GM23338 (cell line): ENCODE measurements at regions not wholly inside any gene's neighbourhood (a gene's known extent, or its start where the extent isn't known, plus 50 kb on each side); places are given as distances from the start of the nearest gene placed in this dataset.

ENCODE experiments used
- ATAC-seq: fragments of 200-7000 bp; cut with Tn5 transposase; 3 replicates; pipeline ENCODE4 v1.9.1; 2020
- DNase-seq: peaks from one replicate; pipeline ENCODE4 v3.0.0-alpha.2; 2015; ENCODE audit warnings: low spot score
- H2AFZ ChIP-seq: fragments of 200-600 bp; sonication (generic); 2 replicates; pipeline ENCODE4 v1.8.0; 2016; ENCODE audit warnings: antibody characterized with exemption, mild to moderate bottlenecking, moderate library complexity
- H3F3A ChIP-seq: fragments of 200-600 bp; sonication (generic); replicated peaks from 2 replicates; pipeline ENCODE4 v1.8.0; 2017; ENCODE audit warnings: antibody characterized with exemption, mixed run types, low read depth
- H3K27ac ChIP-seq: fragments of 200-600 bp; sonication (generic); 2 replicates; pipeline ENCODE4 v1.6.1; 2016; ENCODE audit warnings: low read depth
- H3K27me3 ChIP-seq: fragments of 200-600 bp; sonication (generic); 2 replicates; pipeline ENCODE4 v1.8.0; 2016; ENCODE audit warnings: mild to moderate bottlenecking, mixed run types, moderate library complexity; ENCODE audit not compliant: insufficient read depth
- H3K36me3 ChIP-seq: fragments of 200-600 bp; sonication (generic); 2 replicates; pipeline ENCODE4 v1.8.0; 2016; ENCODE audit warnings: mild to moderate bottlenecking; ENCODE audit not compliant: insufficient read depth
- H3K4me1 ChIP-seq: fragments of 200-600 bp; sonication (generic); 2 replicates; pipeline ENCODE4 v1.8.0; 2016; ENCODE audit warnings: mild to moderate bottlenecking, moderate library complexity; ENCODE audit not compliant: insufficient read depth
- H3K4me2 ChIP-seq: fragments of 200-600 bp; sonication (generic); 2 replicates; pipeline ENCODE4 v1.7.1; 2017; ENCODE audit warnings: mixed run types
- H3K4me3 ChIP-seq: fragments of 200-600 bp; sonication (generic); 2 replicates; pipeline ENCODE4 v1.6.1; 2016; ENCODE audit warnings: mixed run types
- H3K79me2 ChIP-seq: fragments of 200-600 bp; sonication (generic); replicated peaks from 2 replicates; pipeline ENCODE4 v1.8.0; 2017; ENCODE audit warnings: mild to moderate bottlenecking; ENCODE audit not compliant: insufficient read depth
- H3K9me2 ChIP-seq: fragments of 200-600 bp; sonication (generic); 2 replicates; pipeline ENCODE4 v1.8.0; 2017; ENCODE audit not compliant: insufficient read depth
- H4K20me1 ChIP-seq: fragments of 200-600 bp; sonication (generic); replicated peaks from 2 replicates; pipeline ENCODE4 v1.8.0; 2017; ENCODE audit warnings: mild to moderate bottlenecking; ENCODE audit not compliant: insufficient read depth
- H3K27ac Mint-ChIP-seq: 2 replicates; pipeline ENCODE4 v1.8.0; 2020; ENCODE audit warnings: inconsistent platforms, mild to moderate bottlenecking, moderate library complexity, mixed read lengths
- H3K27me3 Mint-ChIP-seq: 3 replicates; pipeline ENCODE4 v1.8.0; 2022; ENCODE audit warnings: low read depth, mild to moderate bottlenecking, moderate library complexity, mixed read lengths, inconsistent platforms; ENCODE audit not compliant: insufficient read depth, poor library complexity
- H3K36me3 Mint-ChIP-seq: 3 replicates; pipeline ENCODE4 v1.8.0; 2021; ENCODE audit warnings: low read depth, mild to moderate bottlenecking, inconsistent platforms, moderate library complexity, mixed read lengths
- H3K4me1 Mint-ChIP-seq: 3 replicates; pipeline ENCODE4 v1.8.0; 2020; ENCODE audit warnings: mild to moderate bottlenecking, inconsistent platforms, mixed read lengths
- H3K4me3 Mint-ChIP-seq: 3 replicates; pipeline ENCODE4 v1.8.0; 2021; ENCODE audit warnings: moderate library complexity, mild to moderate bottlenecking, inconsistent platforms, mixed read lengths
- H3K9me3 Mint-ChIP-seq: 3 replicates; pipeline ENCODE4 v1.8.0; 2020; ENCODE audit warnings: moderate library complexity, mild to moderate bottlenecking, inconsistent platforms, mixed read lengths
- CREB1 ChIP-seq: fragments of 250-450 bp; sonication (Bioruptor Pico); IDR thresholded peaks from 2 replicates; pipeline ENCODE4 v1.5.0; 2020; ENCODE audit warnings: low read depth, mild to moderate bottlenecking, moderate library complexity
- CTCF ChIP-seq, 2 experiments: fragments of 200-600 bp in 1 of 2; sonication (generic) in 1 of 2; conservative IDR thresholded peaks; 2 replicates each; pipeline versions ENCODE4 v1.5.1 to v1.6.1; 2016 to 2017; ENCODE audit warnings: antibody characterized with exemption in 2 of 2, low read depth in 2 of 2, mild to moderate bottlenecking in 2 of 2, moderate library complexity in 1 of 2
- EZH2 ChIP-seq: fragments of 200-600 bp; sonication (generic); IDR thresholded peaks from one replicate; pipeline ENCODE4 v1.8.0; 2017; ENCODE audit warnings: antibody characterized with exemption, mild to moderate bottlenecking, low read depth; ENCODE audit not compliant: unreplicated experiment
- EZH2phosphoT487 ChIP-seq: fragments of 200-600 bp; sonication (generic); IDR thresholded peaks from one replicate; pipeline ENCODE4 v1.8.1; 2018; ENCODE audit warnings: antibody characterized with exemption; ENCODE audit not compliant: unreplicated experiment
- JUNB ChIP-seq: IDR thresholded peaks from one replicate; pipeline ENCODE4 v1.6.1; 2016; ENCODE audit warnings: antibody characterized with exemption; ENCODE audit not compliant: unreplicated experiment
- POLR2AphosphoS5 ChIP-seq: IDR thresholded peaks from 2 replicates; pipeline ENCODE4 v1.6.1; 2016; ENCODE audit warnings: antibody characterized with exemption, low read depth
- REST ChIP-seq: IDR thresholded peaks from one replicate; pipeline ENCODE4 v1.6.1; 2018; ENCODE audit warnings: antibody characterized with exemption; ENCODE audit not compliant: unreplicated experiment
- STAT1 ChIP-seq: IDR thresholded peaks from one replicate; pipeline ENCODE4 v1.6.1; 2016; ENCODE audit warnings: antibody characterized with exemption; ENCODE audit not compliant: unreplicated experiment
- ZNF114 ChIP-seq: fragments of 250-450 bp; sonication (Bioruptor Pico); IDR thresholded peaks from 2 replicates; pipeline ENCODE4 v1.5.0; 2020; ENCODE audit warnings: mild to moderate bottlenecking, moderate library complexity
- ZNF331 ChIP-seq: fragments of 250-450 bp; sonication (Bioruptor Pico); IDR thresholded peaks from 2 replicates; pipeline ENCODE4 v1.5.0; 2020; ENCODE audit warnings: low read depth, mild to moderate bottlenecking, moderate library complexity
- ZNF462 ChIP-seq: fragments of 250-450 bp; sonication (Bioruptor Pico); IDR thresholded peaks from 2 replicates; pipeline ENCODE4 v1.5.0; 2020; ENCODE audit warnings: mild to moderate bottlenecking, moderate library complexity

DNA sequence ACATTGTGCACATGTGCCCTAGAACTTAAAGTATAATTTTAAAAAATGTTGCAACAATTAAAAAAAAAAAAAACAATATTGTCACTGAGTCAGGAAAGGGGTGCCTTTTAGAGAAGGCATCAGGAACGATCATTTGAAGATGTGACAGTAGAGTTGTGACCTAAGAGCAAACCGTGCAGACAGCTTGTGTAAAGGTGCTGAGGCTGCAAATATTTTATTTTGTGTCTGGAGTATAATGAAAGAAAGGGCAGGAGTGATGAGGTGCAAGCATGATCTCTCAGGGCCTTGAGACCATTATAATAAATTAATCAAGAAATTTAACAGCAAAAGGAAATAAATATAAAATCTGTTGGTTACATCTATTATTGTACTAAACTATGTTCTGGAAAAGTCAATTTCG is 1219.7 kb downstream of the OLFM4 start:
- DNase-seq (no peak), ATAC-seq (no peak)
- TF ChIP-seq ZNF462 (CRISPR knock-in tag) (no peak), EZH2phosphoT487 (no peak), ZNF331 (no peak), JUNB (no peak), ZNF114 (CRISPR knock-in tag) (no peak)
- Mint-ChIP-seq H3K4me3 (no peak overlapping the region), H3K27me3 (no peaks in the 10 kb centered on the region), H3K4me1 (peaks cover 2% of the 10 kb centered on the region; the same call in 1 of the 3 replicates), H3K36me3 (peaks cover 8% of the 10 kb centered on the region; the same call in 1 of the 3 replicates), H3K27ac (no peak overlapping the region), H3K9me3 (peaks cover 6% of the 10 kb centered on the region; the same call in 1 of the 3 replicates)
- Histone ChIP-seq H3K4me2 (no peak overlapping the region), H3K4me3 (no peak overlapping the region), H3K79me2 (no peaks in the 10 kb centered on the region), H3K27ac (no peak overlapping the region), H4K20me1 (no peaks in the 10 kb centered on the region), H2AFZ (no peak overlapping the region), H3F3A (no peaks in the 10 kb centered on the region), H3K27me3 (no peaks in the 10 kb centered on the region), H3K4me1 (peaks cover 16% of the 10 kb centered on the region; the same call in 1 of the 2 replicates), H3K9me2 (no peaks in the 10 kb centered on the region), H3K36me3 (no peaks in the 10 kb centered on the region)

- H3K27ac ChIP-seq: no peak overlapping the region; the same call in 1 of the 2 replicates
- Mint-ChIP-seq H3K27ac (no peak overlapping the region), H3K36me3 (peaks cover 20% of the 10 kb centered on the region; the same call in 2 of the 3 replicates), H3K9me3 (peaks cover 8% of the 10 kb centered on the region; the same call in 1 of the 3 replicates), H3K4me1 (peaks cover 28% of the 10 kb centered on the region), H3K4me3 (no peak overlapping the region), H3K27me3 (no peaks in the 10 kb centered on the region)
- peaks cover 24% of the 10 kb centered on the region for H3K79me2 ChIP-seq
- H3K9me2 ChIP-seq: no peaks in the 10 kb centered on the region
- no peak overlapping the region for H2AFZ ChIP-seq
- H3K36me3 ChIP-seq: no peaks in the 10 kb centered on the region
- DNase-seq (peak; percentile 8), ATAC-seq (peak; percentile 66)
- no peaks in the 10 kb centered on the region for H3F3A ChIP-seq
- peaks cover 44% of the 10 kb centered on the region for H3K4me1 ChIP-seq
- H3K4me3 ChIP-seq: no peak overlapping the region
- no peaks in the 10 kb centered on the region for H4K20me1 ChIP-seq
- no peak overlapping the region for H3K4me2 ChIP-seq
- no peaks in the 10 kb centered on the region for H3K27me3 ChIP-seq
- no peak for TF ChIP-seq EZH2
- TF ChIP-seq REST: no peak
- no peak for TF ChIP-seq ZNF331
- TF ChIP-seq CREB1 (CRISPR knock-in tag): no peak
- no peak for TF ChIP-seq STAT1
- TF ChIP-seq EZH2phosphoT487: no peak
- no peak for TF ChIP-seq POLR2AphosphoS5
- no peak for TF ChIP-seq CTCF (conservative IDR thresholded peaks at IDR 0.05; ENCODE audit: low read depth in 2 of 2)
Measured at GRCh38 chr13:54261856-54262255, 1233.2 kb downstream of the OLFM4 start.
